HepG2 (cell line): ENCODE measurements at regions not wholly inside any gene's neighbourhood (a gene's known extent, or its start where the extent isn't known, plus 50 kb on each side); places are given as distances from the start of the nearest gene placed in this dataset.

Experiments used
- ATAC-seq: fragments of 200-7000 bp; cut with Tn5 transposase; 3 replicates; pipeline ENCODE4 v1.9.1; 2020; ENCODE audit warnings: mild to moderate bottlenecking, moderate library complexity
- BruUV-seq: library from RNA; stranded (reverse); fragments of 400-500 nt; replicated peaks from 2 replicates; lab custom pipeline; 2021; lab: Mats Ljungman, UMichigan
- CTCF ChIA-PET: fragments of 300-600 bp; formaldehyde crosslinking; extraction: SDS; loops from one replicate; lab custom pipeline; 2021; ENCODE audit warnings: low total read pairs, inconsistent platforms, low intra/inter-chr PET ratio; lab: Yijun Ruan, JAX
- POLR2A ChIA-PET: fragments of 350-600 bp; sonication (Branson Sonifier 250); formaldehyde crosslinking; loops from one replicate; lab custom pipeline; 2020; ENCODE audit warnings: antibody characterized with exemption, inconsistent platforms; lab: Yijun Ruan, JAX
- DNase-seq: peaks from one replicate; pipeline ENCODE4 v3.0.0-alpha.2; 2015; ENCODE audit warnings: low spot score
- FAIRE-seq: peaks from 3 replicates; lab custom pipeline; 2011; peaks lifted over from hg19 to GRCh38; lab: Jason Lieb, UNC
- H2AFZ ChIP-seq: one replicate; pipeline ENCODE4 v1.6.1; 2011; ENCODE audit warnings: low read length, inconsistent platforms
- H3K27ac ChIP-seq: fragments of 300-600 bp; 3 replicates; pipeline ENCODE4 v1.8.0; 2011; ENCODE audit warnings: mixed run types, mild to moderate bottlenecking, mixed read lengths, low read length, inconsistent platforms; ENCODE audit not compliant: insufficient read depth; ENCODE audit errors: extremely low read length
- H3K27me3 ChIP-seq, 2 experiments: fragments of 200-600 bp in 1 of 2; 2 replicates in 1 of 2; 3 replicates in 1 of 2; pipeline versions ENCODE4 v1.6.0 to v1.8.0; 2011; ENCODE audit warnings: low read length in 2 of 2, mild to moderate bottlenecking in 2 of 2, moderate library complexity in 2 of 2, inconsistent platforms in 1 of 2; ENCODE audit not compliant: insufficient read depth in 2 of 2, control insufficient read depth in 1 of 2
- H3K36me3 ChIP-seq, 2 experiments: fragments of 200-600 bp in 1 of 2; replicated peaks in 1 of 2; 2 replicates in 1 of 2; 3 replicates in 1 of 2; pipeline versions ENCODE4 v1.5.1 to v1.8.0; 2011; ENCODE audit warnings: low read length in 2 of 2, inconsistent platforms in 1 of 2; ENCODE audit not compliant: insufficient read depth in 2 of 2, control insufficient read depth in 1 of 2
- H3K4me1 ChIP-seq: 2 replicates; pipeline ENCODE4 v1.5.1; 2012; ENCODE audit warnings: low read length, inconsistent platforms; ENCODE audit not compliant: insufficient read depth
- H3K4me2 ChIP-seq: 2 replicates; pipeline ENCODE4 v1.6.0; 2011; ENCODE audit warnings: low read depth, low read length, inconsistent platforms
- H3K4me3 ChIP-seq, 3 experiments: fragments of 200-600 bp in 1 of 3; sonication (generic), shearing (Covaris generic) in 1 of 3; replicated peaks in 1 of 3; 2 replicates each; pipeline ENCODE4 v1.5.1; 2011 to 2016; ENCODE audit warnings: low read length in 3 of 3, inconsistent platforms in 2 of 3, low read depth in 2 of 3, mild to moderate bottlenecking in 2 of 3, control low read depth in 1 of 3, mixed read lengths in 1 of 3; ENCODE audit not compliant: insufficient read depth in 1 of 3
- H3K79me2 ChIP-seq: one replicate; pipeline ENCODE4 v1.6.1; 2011; ENCODE audit warnings: low read length, inconsistent platforms; ENCODE audit not compliant: insufficient read depth
- H3K9ac ChIP-seq: 2 replicates; pipeline ENCODE4 v1.6.0; 2011; ENCODE audit warnings: mild to moderate bottlenecking, low read depth, low read length, inconsistent platforms; ENCODE audit not compliant: insufficient read depth
- H3K9me3 ChIP-seq: 2 replicates; pipeline ENCODE4 v1.5.1; 2012; ENCODE audit warnings: mild to moderate bottlenecking, low read length
- H4K20me1 ChIP-seq: 2 replicates; pipeline ENCODE4 v1.6.0; 2011; ENCODE audit warnings: inconsistent platforms, mild to moderate bottlenecking, low read length, moderate library complexity; ENCODE audit not compliant: insufficient read depth
- AHR ChIP-seq: IDR thresholded peaks from 2 replicates; pipeline ENCODE4 v1.6.1; 2018; ENCODE audit warnings: missing genetic modification reagents, missing compliant biosample characterization
- ARNTL ChIP-seq: sonication (generic); formaldehyde crosslinking; IDR thresholded peaks from 2 replicates; pipeline ENCODE4 v1.4.0; 2020; ENCODE audit warnings: mild to moderate bottlenecking, missing genetic modification reagents
- DPF2 ChIP-seq: sonication (generic); formaldehyde crosslinking; IDR thresholded peaks from 2 replicates; pipeline ENCODE4 v1.4.0; 2020; ENCODE audit warnings: mild to moderate bottlenecking, low read depth, missing genetic modification reagents, borderline replicate concordance
- ELF1 ChIP-seq: sonication (generic); formaldehyde crosslinking; IDR thresholded peaks from 2 replicates; pipeline ENCODE4 v1.4.0; 2020; ENCODE audit warnings: missing genetic modification reagents
- HNF1B ChIP-seq: sonication (generic); formaldehyde crosslinking; IDR thresholded peaks from 2 replicates; pipeline ENCODE4 v1.5.1; 2020; ENCODE audit warnings: mild to moderate bottlenecking, moderate library complexity, missing genetic modification reagents
- MAF1 ChIP-seq: sonication (generic); formaldehyde crosslinking; IDR thresholded peaks from 2 replicates; pipeline ENCODE4 v1.5.0; 2020; ENCODE audit warnings: missing genetic modification reagents, borderline replicate concordance
- MLLT10 ChIP-seq: sonication (generic); formaldehyde crosslinking; IDR thresholded peaks from 2 replicates; pipeline ENCODE4 v1.4.0; 2020; ENCODE audit warnings: missing genetic modification reagents
- MTF1 ChIP-seq: sonication (generic); formaldehyde crosslinking; IDR thresholded peaks from 2 replicates; pipeline ENCODE4 v1.5.0; 2020; ENCODE audit warnings: missing genetic modification reagents
- PREB ChIP-seq: sonication (generic); formaldehyde crosslinking; IDR thresholded peaks from 2 replicates; pipeline ENCODE4 v1.4.0; 2020; ENCODE audit warnings: missing genetic modification reagents
- RAD51 ChIP-seq: fragments of 450-650 bp; IDR thresholded peaks from 2 replicates; pipeline ENCODE4 v1.6.1; 2016; ENCODE audit warnings: borderline replicate concordance
- SAFB2 ChIP-seq: sonication (generic); formaldehyde crosslinking; IDR thresholded peaks from 2 replicates; pipeline ENCODE4 v1.5.1; 2020; ENCODE audit warnings: missing genetic modification reagents, low read depth, mild to moderate bottlenecking, borderline replicate concordance
- SALL2 ChIP-seq: sonication (generic); formaldehyde crosslinking; IDR thresholded peaks from 2 replicates; pipeline ENCODE4 v1.8.1; 2023; ENCODE audit warnings: mild to moderate bottlenecking, missing genetic modification reagents, inconsistent platforms
- TEF ChIP-seq: sonication (generic); formaldehyde crosslinking; IDR thresholded peaks from 2 replicates; pipeline ENCODE4 v1.5.0; 2020; ENCODE audit warnings: missing genetic modification reagents
- YEATS4 ChIP-seq: sonication (generic); formaldehyde crosslinking; IDR thresholded peaks from 2 replicates; pipeline ENCODE4 v1.4.0; 2020; ENCODE audit warnings: missing genetic modification reagents, borderline replicate concordance
- ZNF460 ChIP-seq: sonication (generic); formaldehyde crosslinking; IDR thresholded peaks from 2 replicates; pipeline ENCODE4 v1.5.1; 2020; ENCODE audit warnings: missing genetic modification reagents, mild to moderate bottlenecking, borderline replicate concordance
- ZNF503 ChIP-seq: sonication (generic); formaldehyde crosslinking; IDR thresholded peaks from 2 replicates; pipeline ENCODE4 v1.4.0; 2020; ENCODE audit warnings: missing genetic modification reagents
- ZNF761 ChIP-seq: sonication (generic); formaldehyde crosslinking; conservative IDR thresholded peaks from 2 replicates; pipeline ENCODE4 v1.4.0; 2020; ENCODE audit warnings: mild to moderate bottlenecking, missing genetic modification reagents
- WGBS: methylation state at CpG from one replicate; pipeline ENCODE4 v1.1.6; 2017; ENCODE audit warnings: low lambda C conversion rate; 5-methylcytosine and 5-hydroxymethylcytosine counted together
- in situ Hi-C: cut with HindIII; loops from 2 replicates; pipeline ENCODE4 v1.10.0; 2017; ENCODE audit warnings: low pct_unique_long_range_greater_than_20kb; ENCODE audit not compliant: extremely low pct_ligation_motif_present
- intact Hi-C: fragments of 100-400 bp; cut with micrococcal nuclease; formaldehyde crosslinking; loops from one replicate; pipeline ENCODE4 v1.10.0; 2022; ENCODE audit not compliant: unreplicated experiment

- in situ Hi-C loops (no loop called here), intact Hi-C loops (no loop called here)
- Histone ChIP-seq H4K20me1 (no peaks in the 10 kb centered on the region), H3K9me3 (peaks cover 73% of the 10 kb centered on the region), H3K4me1 (no peaks in the 10 kb centered on the region), H3K4me2 (no peak overlapping the region), H3K27me3 (no peaks in the 10 kb centered on the region), H3K36me3 (no peaks in the 10 kb centered on the region), H3K27ac (no peak overlapping the region), H3K9ac (no peak overlapping the region), H3K79me2 (no peaks in the 10 kb centered on the region), H2AFZ (no peak overlapping the region), H3K4me3 (no peak overlapping the region)
- FAIRE-seq (no peak), ATAC-seq (no peak), DNase-seq (no peak)
- no TSS peak for BruUV-seq
- TF ChIP-seq HNF1B (CRISPR knock-in tag) (no peak), ZNF460 (CRISPR knock-in tag) (no peak), MLLT10 (CRISPR knock-in tag) (no peak), ZNF503 (no peak), RAD51 (no peak), TEF (CRISPR knock-in tag) (no peak), SAFB2 (CRISPR knock-in tag) (no peak), ELF1 (CRISPR knock-in tag) (no peak), ARNTL (no peak), AHR (CRISPR knock-in tag) (no peak), DPF2 (CRISPR knock-in tag) (no peak), ZNF761 (no peak), MTF1 (CRISPR knock-in tag) (no peak), MAF1 (CRISPR knock-in tag) (no peak), PREB (CRISPR knock-in tag) (no peak), SALL2 (no peak), YEATS4 (CRISPR knock-in tag) (no peak)
- POLR2A ChIA-PET, result no interaction called here
- 38% methylated on average over 6 of the region's 6 CpGs for WGBS
- CTCF ChIA-PET, result no interaction called here
These were observed 282.6 kb downstream of the MRPL39 start for GRCh38 chr21:25324666-25325065.
